ENCODE measurements at regions not wholly inside any gene's neighbourhood (a gene's known extent, or its start where the extent isn't known, plus 50 kb on each side); places are given as distances from the start of the nearest gene placed in this dataset.

GRCh38 chr11:69910519-69911309, 91.5 kb upstream of the FGF3 start:
- no peak for TF ChIP-seq CTCF (IDR thresholded peaks at IDR 0.05)
- TF ChIP-seq POLR2A (IDR thresholded peaks at IDR 0.05), result no peak
